CD4-positive, alpha-beta T cell treated with Interleukin-15 for 1 hour (primary cell): ENCODE measurements at regions not wholly inside any gene's neighbourhood (a gene's known extent, or its start where the extent isn't known, plus 50 kb on each side); places are given as distances from the start of the nearest gene placed in this dataset.
"Not testable (repeated sequence)": the region's sequence is repeated elsewhere in the genome, so short reads cannot be mapped to it uniquely, and the experiment has no call there.

ENCODE experiments used
- DNase-seq: peaks from one replicate; pipeline ENCODE4 v3.0.0-alpha.2; 2020

DNA sequence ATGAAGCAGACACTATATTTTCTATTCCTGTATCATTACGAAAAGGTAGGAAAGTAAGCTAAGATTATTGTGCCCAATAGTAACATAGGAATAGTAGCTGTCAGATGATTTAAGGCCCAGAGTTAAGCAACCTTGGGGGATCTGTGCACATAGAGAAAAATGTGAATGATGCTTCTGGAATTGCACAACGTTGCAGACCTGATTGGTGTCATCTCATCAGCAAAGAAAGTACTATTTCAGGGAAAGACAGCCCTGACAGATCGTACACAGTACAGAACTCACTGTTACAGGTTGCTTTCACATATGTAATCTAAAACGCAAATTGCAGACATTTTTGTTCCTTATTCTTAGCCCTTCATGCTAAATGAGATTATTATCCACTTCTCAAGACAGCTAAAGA lies 535.9 kb downstream of the TRIB2 start:
- DNase-seq, result no peak

DNA sequence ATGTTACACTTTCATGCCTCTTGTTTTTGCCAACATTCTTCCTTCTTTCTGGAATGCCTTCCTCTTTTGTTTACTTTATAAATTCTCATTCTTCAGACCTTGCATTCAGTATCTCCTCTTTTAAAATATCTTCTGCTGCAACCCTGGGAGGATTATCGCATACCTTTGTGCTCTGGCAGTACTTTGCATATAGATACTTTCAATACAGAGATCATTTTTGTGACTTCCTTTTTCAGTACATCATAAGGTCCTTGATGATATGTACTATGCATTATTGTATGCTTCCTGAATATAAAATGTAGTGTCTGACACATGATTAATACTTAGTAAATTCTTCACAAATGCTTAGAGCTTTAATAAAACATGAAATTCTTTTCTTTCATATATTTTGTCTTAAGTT lies 538.7 kb downstream of the TRIB2 start:
- DNase-seq, result no peak

DNA sequence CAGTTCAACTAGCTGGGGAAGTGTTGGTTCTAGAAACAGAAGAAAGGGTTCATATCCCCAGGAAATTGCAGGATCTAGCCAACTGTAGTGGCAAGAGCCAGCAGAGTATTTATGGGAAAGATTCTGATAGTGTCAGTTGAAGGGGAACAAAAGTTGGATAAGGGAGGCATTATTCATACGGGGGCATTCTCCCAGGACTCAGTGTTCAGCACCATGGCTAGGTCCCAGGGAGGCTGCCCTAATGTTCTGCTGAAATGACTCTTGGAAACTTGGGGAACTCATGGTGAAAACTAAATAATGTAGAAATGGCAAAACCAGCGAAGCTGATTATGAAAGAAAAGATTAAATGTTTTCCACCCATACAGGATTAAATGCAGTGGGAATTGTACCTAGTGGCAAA lies 543.7 kb downstream of the TRIB2 start:
- DNase-seq, result no peak

DNA sequence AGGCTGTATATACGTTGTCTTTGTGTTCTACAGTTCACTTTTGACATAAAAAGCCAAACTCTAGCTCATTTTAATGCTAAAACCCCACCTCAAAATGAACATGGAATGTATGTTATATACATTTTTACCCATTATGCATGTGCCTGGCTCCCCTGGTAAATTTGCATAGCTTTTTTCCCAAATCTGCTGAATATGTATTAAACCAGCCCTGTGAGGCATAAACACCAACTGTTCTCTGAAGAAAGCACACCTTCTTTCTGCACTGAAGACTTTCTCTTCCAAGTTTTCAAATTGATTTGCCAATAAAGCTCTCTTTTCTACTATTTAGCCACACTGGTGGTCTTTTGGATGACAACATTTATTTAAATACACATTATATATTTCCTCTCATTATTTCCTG lies 549.4 kb downstream of the TRIB2 start:
- DNase-seq, result no peak

DNA sequence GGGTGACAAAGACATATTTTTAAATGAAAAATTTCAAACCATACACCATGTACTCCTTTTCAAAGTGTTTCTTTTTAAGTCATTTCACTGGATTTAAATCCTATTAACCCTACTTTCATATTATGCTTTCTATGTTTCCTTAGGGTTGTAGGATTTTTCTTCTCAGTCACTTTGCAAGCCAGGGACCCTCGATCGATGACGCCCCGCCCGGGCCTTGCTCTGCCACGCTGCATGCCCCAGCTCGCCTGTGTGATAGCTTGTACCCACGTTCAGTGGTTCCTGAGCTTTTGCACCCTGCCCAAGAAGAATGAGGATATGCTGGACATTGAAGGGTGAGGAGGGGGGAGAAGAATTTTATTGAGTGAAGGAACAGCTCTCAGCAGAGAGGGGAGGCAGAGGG lies 568.0 kb downstream of the TRIB2 start:
- no peak for DNase-seq

DNA sequence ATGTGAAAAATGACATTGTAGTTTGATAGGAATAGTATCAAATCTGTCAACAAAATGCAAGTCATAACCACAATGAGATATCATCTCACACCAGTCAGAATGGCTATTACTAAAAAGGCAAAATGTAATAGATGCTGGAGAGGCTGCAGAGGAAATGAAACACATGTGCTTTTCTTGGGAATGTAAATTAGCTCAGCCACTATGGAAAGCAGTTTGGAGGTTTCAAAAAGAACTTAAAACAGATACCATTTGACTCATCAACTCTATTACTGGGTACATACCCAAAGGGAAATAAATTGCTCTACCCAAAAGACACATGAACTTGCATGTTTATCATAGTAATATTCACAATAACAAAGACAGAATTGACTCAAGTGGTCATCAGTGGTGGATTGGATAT lies 572.6 kb downstream of the TRIB2 start:
- no peak for DNase-seq

DNA sequence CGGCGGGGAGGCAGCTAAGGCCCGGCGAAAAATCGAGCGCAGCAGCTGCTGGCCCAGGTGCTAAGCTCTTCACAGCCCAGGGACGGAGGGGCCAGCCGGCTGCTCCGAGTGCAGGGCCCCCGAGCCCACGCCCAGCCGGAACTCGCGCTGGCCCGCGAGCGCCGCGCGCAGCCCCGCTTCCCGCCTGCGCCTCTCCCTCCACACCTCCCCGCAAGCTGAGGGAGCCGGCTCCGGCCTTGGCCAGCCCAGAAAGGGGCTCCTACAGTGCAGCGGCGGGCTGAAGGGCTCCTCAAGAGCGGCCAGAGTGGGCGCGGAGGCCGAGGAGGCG lies 591.7 kb downstream of the TRIB2 start:
- DNase-seq, result not testable (repeated sequence)

DNA sequence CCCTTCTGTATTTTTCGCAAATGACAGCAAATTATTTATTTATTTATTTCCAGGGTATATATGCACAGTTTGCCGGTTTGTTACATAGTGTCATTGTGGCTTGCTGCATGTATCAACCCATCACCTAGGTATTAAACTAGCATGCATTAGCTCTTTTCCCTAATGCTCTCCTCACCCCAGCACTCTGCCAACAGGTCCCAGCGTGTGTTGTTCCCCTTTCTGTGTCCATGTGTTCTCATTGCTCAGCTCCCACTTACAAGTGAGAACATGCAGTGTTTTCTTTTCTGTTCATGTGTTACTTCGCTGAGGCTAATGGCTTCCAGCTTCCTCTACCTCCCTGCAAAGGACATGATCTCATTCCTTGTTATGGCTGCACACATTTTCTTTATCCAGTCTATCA lies 592.3 kb downstream of the TRIB2 start:
- no peak for DNase-seq

DNA sequence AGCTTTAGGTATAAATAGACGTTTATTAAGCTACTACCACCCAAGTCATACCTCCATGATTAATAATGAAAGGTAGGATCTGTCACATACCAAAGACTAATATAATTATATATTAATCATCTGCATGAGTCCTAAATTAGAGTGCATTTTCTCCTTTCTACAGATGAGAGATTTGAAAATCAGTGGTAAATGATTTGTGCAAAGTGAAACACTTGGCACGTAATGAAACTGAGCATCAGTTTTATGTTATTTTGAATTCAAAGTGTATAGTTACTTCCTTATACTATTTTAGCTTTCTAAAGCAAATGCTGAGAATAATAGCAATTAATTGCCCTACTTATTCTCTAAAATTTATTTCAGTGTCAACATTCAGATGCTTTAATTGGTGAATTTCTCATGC lies 615.3 kb downstream of the TRIB2 start:
- no peak for DNase-seq

DNA sequence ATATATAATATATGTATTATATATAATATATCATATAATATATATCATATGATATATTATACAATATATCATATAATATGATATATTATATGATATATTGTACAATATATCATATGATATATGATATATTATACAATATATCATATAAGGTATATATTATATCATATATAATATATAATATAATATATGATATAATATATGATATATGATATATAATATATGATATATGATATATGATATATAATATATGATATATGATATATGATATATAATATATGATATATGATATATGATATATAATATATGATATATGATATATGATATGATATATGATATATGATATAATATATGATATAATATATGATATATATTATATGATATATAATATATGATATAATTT lies 617.3 kb downstream of the TRIB2 start:
- DNase-seq, result not testable (repeated sequence)

DNA sequence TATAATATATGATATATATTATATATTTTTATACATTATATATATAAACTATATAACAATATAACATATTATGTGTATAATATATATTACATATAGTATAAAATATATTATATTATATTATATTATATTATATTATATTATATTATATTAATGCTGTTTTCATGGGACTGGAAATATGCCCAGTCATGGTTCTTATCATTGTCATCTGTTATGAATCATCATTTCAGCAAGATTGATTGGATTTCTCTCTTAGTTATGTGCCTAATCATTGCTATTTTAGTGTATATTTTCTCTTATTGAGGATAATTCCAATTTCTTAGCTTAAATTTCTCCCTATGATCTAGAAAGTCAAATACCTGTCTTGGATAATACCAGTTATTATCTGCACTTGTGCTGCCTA lies 617.8 kb downstream of the TRIB2 start:
- DNase-seq, result no peak

DNA sequence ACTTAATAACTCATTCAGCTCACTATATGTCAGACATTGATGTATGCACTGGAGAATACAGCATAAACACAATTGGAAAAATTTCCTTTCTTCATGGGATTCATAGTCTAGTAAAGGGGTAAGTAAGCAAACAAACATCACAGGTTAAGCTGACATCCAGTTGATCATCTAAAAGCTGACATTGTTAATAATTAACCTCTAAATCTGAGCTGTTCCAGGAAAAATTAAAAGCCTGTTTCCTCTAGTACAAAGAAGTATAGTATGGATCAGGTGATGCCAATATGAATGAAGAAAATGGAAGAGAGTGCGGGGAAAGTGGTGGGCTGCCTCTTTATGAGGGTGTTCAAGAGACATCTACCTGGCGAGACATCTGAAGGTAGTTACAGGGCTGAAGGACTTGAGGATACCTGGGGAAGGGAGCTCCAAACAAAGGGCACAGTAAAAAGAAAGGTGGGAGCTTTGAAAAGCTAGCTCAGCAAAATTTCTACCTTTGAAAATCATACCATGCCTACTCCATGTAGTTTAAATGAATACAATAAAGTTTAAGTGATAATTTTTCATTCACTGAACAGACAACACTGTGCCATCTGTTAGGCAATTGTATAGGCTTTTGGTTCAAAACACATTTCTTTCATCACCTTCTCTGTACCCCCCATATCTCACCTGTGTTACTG lies 619.3 kb downstream of the TRIB2 start:
- DNase-seq, result no peak

DNA sequence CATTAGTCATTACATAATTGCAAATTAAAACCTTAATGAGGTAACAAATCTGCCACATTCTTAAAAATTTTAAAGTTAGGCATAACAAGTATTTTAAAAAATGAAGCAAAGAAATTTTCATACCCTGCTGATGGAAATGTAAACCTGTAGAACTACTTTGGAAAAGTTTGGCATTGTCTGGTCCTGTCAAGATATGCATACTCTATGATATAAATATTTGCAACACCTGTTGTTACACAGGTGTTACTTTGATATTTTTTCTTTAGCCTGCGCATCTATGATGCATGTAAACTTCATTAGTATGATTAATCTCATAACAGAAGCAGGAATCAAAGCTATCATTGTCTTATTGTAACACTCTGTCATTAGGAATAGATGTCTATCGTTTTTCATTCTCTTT lies 634.3 kb downstream of the TRIB2 start:
- no peak for DNase-seq

DNA sequence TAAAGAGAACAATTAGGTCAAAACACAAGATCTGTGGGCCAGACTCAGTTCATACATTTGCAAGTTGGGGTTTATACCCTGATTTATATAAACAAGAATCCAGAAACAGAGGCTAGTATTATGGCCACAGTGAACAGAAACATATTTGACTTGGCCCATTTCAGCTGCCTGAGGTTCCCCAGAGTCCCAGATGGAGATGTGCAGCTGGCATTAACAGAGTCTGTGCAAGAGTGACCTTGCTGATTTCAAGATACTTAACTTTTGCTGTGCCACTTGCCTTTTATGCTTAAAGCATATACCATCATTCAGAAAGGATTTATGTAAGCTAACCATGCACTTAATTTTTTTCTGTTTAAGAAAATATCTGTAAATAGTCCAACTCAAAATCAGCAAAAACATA lies 636.3 kb downstream of the TRIB2 start:
- DNase-seq, result no peak

DNA sequence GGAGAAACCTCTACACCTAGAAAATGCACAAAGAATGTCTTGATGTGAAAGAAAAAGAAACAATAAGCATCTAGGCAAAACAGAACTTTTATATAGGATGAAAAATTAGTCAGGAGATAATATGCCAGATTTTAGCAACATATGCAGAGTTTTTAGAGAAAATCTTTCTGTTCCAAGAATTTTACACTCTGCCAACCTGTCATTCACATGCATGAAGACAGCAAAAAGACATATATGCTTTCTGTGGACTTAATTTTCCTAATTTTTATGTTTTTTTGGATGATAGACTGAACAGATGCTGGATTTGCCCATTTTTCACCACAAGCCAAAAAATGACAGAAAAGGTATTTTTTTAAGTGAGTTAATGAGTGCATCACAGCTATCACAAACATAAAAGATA lies 637.3 kb downstream of the TRIB2 start:
- DNase-seq, result no peak

DNA sequence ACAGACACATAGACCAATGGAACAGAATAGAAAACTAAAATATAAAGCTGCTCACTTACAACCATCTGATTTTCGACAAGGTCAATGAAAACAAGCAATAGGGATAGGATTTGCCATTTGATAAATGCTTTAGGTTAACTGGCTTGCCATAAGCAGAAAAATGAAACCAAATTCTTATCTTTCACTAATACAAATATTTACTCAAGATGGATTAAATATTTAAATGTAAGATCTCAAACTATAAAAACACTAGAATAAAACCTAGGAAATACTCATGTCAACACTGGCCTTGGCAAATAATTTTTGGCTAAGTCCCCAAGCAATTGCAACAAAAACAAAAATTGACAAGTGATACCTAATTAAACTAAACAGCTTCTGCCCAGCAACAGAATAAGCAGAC lies 665.2 kb downstream of the TRIB2 start:
- DNase-seq, result not testable (repeated sequence)

DNA sequence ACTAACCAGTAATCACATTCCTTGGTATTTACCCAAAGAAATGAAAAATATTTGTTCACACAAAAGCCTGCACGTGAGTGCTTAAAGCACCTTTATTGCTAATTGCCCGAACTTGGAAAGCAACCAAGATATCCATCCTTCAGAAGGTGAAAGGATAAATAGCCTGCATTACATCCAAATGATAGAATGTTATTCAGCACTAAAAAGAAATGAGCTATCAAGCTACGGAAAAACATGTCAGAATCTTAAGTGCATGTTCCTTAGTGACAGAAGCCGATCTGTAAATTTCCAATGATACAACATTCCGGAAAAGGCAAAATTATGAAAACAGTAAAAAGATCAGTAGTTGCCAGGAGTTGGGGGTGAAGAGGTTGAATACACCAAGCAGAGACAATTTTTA lies 672.4 kb downstream of the TRIB2 start:
- DNase-seq, result not testable (repeated sequence)

DNA sequence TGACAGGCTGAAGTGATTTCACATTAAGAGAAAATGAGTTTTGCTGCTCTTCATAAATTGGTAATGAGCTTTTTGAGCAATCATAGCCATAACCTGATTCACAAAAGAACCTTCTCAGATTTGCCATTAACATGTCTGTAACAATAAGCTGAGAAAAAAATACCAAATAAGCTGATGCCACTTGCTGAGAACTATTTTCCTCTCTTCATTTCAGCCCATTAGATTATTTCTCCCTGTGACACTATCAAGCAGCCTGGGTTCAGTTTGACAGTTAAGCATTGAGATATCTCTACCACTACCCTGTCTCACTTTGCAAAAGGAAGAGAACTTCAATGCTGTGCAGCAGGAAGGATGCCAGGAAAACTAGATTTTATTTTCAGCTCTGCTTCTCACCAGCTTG lies 673.9 kb downstream of the TRIB2 start:
- no peak for DNase-seq

DNA sequence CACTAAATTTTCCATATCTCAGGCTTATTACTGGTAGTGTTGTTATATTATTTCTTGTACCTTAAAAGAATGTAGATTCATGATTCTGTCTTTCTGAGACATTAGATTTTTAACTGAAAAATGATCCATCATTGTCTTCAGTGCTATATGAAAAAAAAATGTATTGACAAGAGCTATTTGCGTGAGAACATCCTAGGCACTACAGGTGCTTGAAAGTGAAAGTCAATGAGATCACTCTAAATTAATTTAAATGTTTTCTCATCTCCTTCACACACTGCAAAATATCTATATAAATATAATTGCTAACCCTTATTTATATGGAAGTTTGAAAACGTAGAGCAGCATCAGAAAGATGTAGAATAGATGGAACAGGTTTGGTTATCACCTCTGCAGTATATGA lies 684.6 kb downstream of the TRIB2 start:
- DNase-seq, result no peak

DNA sequence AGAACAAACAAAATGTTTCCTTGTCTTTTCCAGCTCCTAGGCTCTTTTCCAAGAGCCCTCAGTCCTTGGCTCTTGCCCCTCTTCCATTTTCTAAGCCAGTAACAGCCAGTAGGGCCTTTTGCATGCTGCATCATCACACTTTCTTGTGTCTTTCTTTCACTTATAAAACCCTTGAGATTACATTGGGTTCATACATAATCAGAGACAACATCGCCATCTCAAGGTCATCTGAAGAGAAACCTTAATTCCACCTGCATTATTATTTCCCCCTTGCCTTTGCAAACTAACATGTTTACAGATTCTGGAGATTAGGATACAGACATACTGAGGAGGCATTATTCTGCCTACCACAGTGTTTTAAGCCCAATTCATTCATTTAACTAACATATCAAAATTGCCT lies 697.3 kb downstream of the TRIB2 start:
- no peak for DNase-seq

DNA sequence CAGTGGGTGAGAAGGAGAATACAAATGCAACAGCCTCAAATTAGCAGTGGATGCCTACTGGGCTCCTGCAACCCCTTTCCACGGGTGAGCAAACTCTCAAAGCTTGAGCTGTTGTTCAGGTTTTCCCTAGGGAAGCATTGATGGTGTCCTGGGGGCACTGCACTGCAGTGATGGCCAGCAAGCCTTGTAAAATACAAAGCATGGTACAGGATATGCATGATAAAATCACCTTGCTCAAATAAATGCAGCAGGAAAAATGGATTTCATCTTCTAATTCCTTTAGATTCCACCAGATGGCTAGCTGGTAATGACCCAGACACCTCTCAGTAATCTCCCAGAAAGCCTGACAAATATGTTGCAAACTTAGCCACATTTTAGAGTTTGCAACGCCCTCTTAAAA lies 698.2 kb downstream of the TRIB2 start:
- no peak for DNase-seq

DNA sequence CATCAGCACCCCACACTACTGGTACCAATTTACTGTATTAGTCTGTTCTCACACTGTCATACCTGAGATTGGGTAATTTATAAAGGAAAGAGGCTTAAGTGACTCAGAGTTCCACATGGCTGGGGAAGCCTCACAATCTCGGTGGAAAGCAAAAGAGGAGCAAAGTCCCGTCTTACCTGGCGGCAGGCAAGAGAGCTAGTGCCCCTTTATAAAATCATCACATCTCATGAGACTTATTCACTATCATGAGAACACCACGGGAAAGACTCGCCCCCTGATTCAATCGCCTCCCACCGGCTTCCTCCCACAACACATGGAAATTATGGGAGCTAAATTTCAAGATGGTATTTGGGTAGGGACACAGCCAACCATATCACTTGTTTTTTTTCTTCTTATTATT lies 717.2 kb downstream of the TRIB2 start:
- DNase-seq, result no peak

DNA sequence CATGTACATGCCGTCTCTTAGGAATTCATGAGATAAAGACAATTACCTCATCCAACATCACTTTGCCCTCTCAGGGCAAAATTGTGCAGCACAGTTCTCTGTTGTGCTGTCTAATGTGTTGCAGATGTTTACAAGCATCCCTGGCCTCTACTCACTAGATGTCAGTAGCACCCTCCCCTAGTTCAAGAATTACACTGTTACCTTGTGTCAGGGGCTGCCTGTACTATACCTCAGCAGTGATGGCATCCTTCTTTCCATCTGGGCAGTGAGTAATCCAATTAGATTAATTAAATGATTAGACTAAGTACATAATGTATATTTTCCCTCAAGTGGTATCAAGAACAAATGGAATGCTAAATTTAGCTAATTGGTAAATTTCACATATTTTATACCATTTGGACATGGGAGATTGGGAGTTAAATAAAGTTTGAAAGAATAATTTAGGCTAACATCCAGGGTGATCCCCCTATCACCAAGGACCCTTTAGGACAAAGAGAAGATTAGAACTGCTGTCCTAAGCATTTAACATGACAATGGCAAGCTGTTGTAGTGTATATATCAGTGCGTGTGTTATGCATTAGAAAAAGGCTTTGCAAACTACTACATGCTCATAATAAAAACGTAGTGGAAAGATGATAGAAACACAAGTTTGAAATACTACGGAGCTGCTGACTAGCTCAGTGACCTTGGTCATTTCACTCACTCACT lies 727.0 kb downstream of the TRIB2 start:
- not testable (repeated sequence) for DNase-seq

DNA sequence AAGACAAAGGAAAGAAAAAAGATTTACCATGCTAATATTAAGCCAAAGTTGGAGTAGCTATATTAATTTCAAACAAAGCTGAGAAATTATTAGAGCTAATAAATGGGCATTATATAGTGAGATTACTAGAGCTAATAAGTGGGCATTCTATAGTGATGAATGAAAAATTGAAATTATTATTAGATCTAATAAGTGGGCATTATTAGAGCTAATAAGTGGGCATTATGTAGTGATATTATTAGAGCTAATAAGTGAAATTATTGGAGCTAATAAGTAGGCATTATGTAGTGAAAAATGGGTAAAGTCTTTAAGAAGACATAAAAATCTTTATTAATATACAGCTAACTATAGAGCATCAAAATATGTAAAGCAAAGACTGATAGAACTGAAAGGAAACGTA lies 745.7 kb downstream of the TRIB2 start:
- DNase-seq, result no peak

DNA sequence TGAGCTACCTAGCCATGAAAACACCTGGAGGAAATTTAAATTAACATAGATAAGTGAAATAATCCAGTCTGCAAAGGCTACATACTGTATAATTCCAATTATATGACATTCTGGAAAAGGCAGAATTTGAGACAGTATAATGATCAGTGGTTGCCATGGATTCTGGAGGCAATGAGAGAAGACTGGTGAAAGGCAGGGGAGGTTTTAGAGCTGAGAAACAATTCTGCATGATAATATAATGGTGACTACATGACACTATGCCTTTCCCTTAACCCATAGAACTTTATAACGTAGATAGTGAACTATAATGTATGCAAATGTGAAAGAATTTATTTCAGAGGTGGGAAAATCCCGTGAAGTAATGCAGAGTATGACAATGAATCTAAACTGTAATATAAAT lies 749.3 kb downstream of the TRIB2 start:
- no peak for DNase-seq
